Neural progenitor cell (in vitro differentiated cells): ENCODE measurements at regions not wholly inside any gene's neighbourhood (a gene's known extent, or its start where the extent isn't known, plus 50 kb on each side); places are given as distances from the start of the nearest gene placed in this dataset.

Experiments
- CTCF ChIP-seq: fragments of 200-600 bp; sonication (generic); IDR thresholded peaks from 2 replicates; pipeline ENCODE4 v1.5.1; 2017; ENCODE audit warnings: antibody characterized with exemption, mild to moderate bottlenecking
- EZH2 ChIP-seq: fragments of 200-600 bp; sonication (generic); IDR thresholded peaks from 2 replicates; pipeline ENCODE4 v1.6.1; 2017; ENCODE audit warnings: antibody characterized with exemption, mild to moderate bottlenecking, moderate library complexity
- EZH2phosphoT487 ChIP-seq: fragments of 200-600 bp; sonication (generic); IDR thresholded peaks from 2 replicates; pipeline ENCODE4 v1.6.1; 2017; ENCODE audit warnings: antibody characterized with exemption

- TF ChIP-seq EZH2 = no peak
- no peak for TF ChIP-seq CTCF
- no peak for TF ChIP-seq EZH2phosphoT487
Observed at GRCh38 chr11:128343135-128343514, 244.2 kb downstream of the ETS1 start.
